Subcutaneous abdominal adipose tissue (tissue), 5 donors: ENCODE measurements at regions not wholly inside any gene's neighbourhood (a gene's known extent, or its start where the extent isn't known, plus 50 kb on each side); places are given as distances from the start of the nearest gene placed in this dataset.

Experiments used
- H3K27ac ChIP-seq: one replicate; pipeline ENCODE4 v1.7.0; 2013; ENCODE audit warnings: low read depth, mild to moderate bottlenecking, inconsistent platforms, low read length, moderate library complexity
- H3K27me3 ChIP-seq, 5 donors: one replicate each; pipeline ENCODE4 v1.7.0; 2013; ENCODE audit warnings: low read length in 5 of 5, inconsistent platforms in 1 of 5; ENCODE audit not compliant: control insufficient read depth in 5 of 5, insufficient read depth in 4 of 5
- H3K36me3 ChIP-seq, 5 donors: one replicate each; pipeline ENCODE4 v1.7.0; 2013; ENCODE audit warnings: low read length in 5 of 5; ENCODE audit not compliant: control insufficient read depth in 5 of 5, insufficient read depth in 5 of 5
- H3K4me1 ChIP-seq, 5 donors: one replicate each; pipeline ENCODE4 v1.7.0; 2013; ENCODE audit warnings: low read length in 5 of 5, mild to moderate bottlenecking in 3 of 5, moderate library complexity in 1 of 5; ENCODE audit not compliant: control insufficient read depth in 5 of 5, insufficient read depth in 5 of 5
- H3K4me3 ChIP-seq, 5 donors: one replicate each; pipeline ENCODE4 v1.7.0; 2013; ENCODE audit warnings: low read length in 5 of 5, low read depth in 1 of 5
- H3K9ac ChIP-seq, 5 donors: one replicate each; pipeline ENCODE4 v1.7.0; 2013; ENCODE audit warnings: low read length in 5 of 5, mild to moderate bottlenecking in 4 of 5, moderate library complexity in 3 of 5
- H3K9me3 ChIP-seq, 5 donors: one replicate each; pipeline ENCODE4 v1.7.0; 2013; ENCODE audit warnings: low read length in 5 of 5; ENCODE audit not compliant: control insufficient read depth in 5 of 5
- donor health status: healthy.
- donor health status: healthy.
- donor health status: healthy.
- donor health status: healthy.
- donor health status: healthy.

GRCh38 chr4:130359542-130359941 lies 1263.6 kb downstream of the C4orf33 start:
- Histone ChIP-seq H3K9me3 (no peaks in the 10 kb centered on the region), H3K9ac (no peak overlapping the region), H3K36me3 (no peaks in the 10 kb centered on the region), H3K27ac (no peak overlapping the region), H3K4me1 (no peaks in the 10 kb centered on the region), H3K4me3 (no peak overlapping the region), H3K27me3 (no peaks in the 10 kb centered on the region)

- Histone ChIP-seq H3K9ac (no peak overlapping the region), H3K4me3 (no peak overlapping the region), H3K27me3 (no peaks in the 10 kb centered on the region), H3K4me1 (no peaks in the 10 kb centered on the region), H3K9me3 (no peaks in the 10 kb centered on the region), H3K27ac (no peak overlapping the region), H3K36me3 (no peaks in the 10 kb centered on the region)
These were observed 1265.7 kb downstream of the C4orf33 start for GRCh38 chr4:130361616-130362015.

DNA sequence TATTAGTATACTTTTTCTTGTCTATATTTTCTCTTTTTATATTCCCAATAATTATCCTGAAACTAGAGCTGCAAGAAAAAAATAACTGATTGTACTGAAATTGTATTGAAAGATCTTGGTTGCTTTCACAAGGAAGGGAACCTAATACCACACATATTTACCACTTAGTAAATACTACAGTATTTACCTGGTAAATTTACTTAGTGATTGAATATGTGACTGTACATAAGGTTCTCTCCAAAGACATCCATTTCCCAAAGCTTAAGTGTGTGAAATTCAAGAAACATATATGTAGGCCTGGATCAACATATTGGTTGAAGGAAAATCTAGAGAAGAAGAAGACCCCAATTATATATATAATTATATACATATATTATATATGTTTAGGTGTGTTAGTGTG lies 1272.7 kb downstream of the C4orf33 start:
- Histone ChIP-seq H3K4me1 (no peaks in the 10 kb centered on the region), H3K4me3 (no peak overlapping the region), H3K36me3 (no peaks in the 10 kb centered on the region), H3K9me3 (no peaks in the 10 kb centered on the region), H3K9ac (no peak overlapping the region), H3K27me3 (no peaks in the 10 kb centered on the region), H3K27ac (no peak overlapping the region)

DNA sequence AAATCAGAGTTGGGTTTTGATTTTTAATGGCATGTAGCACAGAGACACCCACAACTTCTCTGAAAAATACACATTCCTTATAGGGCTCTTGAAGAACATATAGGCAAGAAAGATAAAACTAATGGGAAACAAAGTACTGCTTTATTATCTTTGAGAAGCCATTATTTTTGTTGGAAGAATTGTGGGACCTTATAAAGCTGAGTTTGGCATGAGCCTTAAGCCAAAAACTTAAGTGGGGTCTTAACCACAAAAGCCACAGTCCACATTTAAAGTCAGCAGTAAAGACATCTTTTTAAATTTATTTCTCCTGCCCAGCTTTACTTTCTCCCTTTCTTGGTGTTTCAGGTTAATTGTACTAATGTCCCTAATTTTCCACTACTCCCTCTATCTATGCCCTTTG lies 1297.3 kb downstream of the C4orf33 start:
- H3K36me3 ChIP-seq: no peaks in the 10 kb centered on the region
- no peaks in the 10 kb centered on the region for H3K27me3 ChIP-seq
- H3K27ac ChIP-seq: no peak overlapping the region
- no peaks in the 10 kb centered on the region for H3K9me3 ChIP-seq
- no peaks in the 10 kb centered on the region for H3K4me1 ChIP-seq
- H3K4me3 ChIP-seq: no peak overlapping the region
- no peak overlapping the region for H3K9ac ChIP-seq

- Histone ChIP-seq H3K9me3 (no peaks in the 10 kb centered on the region), H3K4me3 (no peak overlapping the region), H3K27ac (no peak overlapping the region), H3K36me3 (no peaks in the 10 kb centered on the region), H3K9ac (no peak overlapping the region), H3K4me1 (no peaks in the 10 kb centered on the region), H3K27me3 (no peaks in the 10 kb centered on the region)
These were observed 1297.7 kb downstream of the C4orf33 start for GRCh38 chr4:130393642-130394041.

DNA sequence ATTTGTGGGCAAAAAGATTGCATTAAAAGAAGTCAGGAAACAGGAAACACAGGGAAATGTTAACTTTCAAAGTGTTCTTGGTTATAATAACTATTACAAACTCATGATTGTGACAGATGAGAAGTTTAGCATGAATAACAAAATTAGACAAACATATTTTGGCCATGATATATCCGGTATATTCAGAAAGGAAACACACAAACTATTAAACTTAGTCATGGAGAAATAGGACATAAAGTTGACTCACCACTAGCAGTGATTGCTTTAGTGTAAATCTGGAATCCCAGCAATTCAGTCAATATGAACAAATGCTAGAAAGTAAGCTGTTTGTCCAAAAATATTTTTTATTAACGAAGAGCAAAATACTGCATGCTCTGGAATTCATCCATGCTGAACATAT lies 1299.9 kb downstream of the C4orf33 start:
- no peaks in the 10 kb centered on the region for H3K9me3 ChIP-seq
- no peaks in the 10 kb centered on the region for H3K27me3 ChIP-seq
- no peak overlapping the region for H3K27ac ChIP-seq
- H3K4me1 ChIP-seq: no peaks in the 10 kb centered on the region
- H3K4me3 ChIP-seq: no peak overlapping the region
- no peak overlapping the region for H3K9ac ChIP-seq
- no peaks in the 10 kb centered on the region for H3K36me3 ChIP-seq

DNA sequence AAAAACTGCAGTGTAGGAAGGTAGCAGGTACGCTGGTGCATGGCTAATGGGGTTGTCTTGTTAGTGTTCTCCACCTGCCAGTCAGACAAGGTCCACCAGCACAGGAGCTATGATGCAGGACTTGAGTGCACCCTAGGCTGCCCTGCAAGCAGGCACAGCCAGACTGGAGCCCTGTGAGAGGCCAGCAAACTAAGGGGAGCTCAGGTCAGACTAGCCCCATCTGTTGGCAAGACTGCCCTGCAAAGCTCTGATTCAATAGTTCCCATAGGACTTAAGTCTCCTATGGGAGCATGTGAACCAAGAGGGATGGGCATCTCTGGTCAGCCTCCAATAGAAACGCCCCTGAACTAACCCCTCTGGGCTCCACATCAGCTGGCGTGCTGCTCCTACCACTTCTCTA lies 1307.3 kb downstream of the C4orf33 start:
- Histone ChIP-seq H3K27me3 (no peaks in the 10 kb centered on the region), H3K9ac (no peak overlapping the region), H3K4me3 (no peak overlapping the region), H3K36me3 (no peaks in the 10 kb centered on the region), H3K9me3 (peaks cover 0 to 3% (median 0%) of the 10 kb centered on the region in 5 donors), H3K27ac (no peak overlapping the region), H3K4me1 (no peaks in the 10 kb centered on the region)

DNA sequence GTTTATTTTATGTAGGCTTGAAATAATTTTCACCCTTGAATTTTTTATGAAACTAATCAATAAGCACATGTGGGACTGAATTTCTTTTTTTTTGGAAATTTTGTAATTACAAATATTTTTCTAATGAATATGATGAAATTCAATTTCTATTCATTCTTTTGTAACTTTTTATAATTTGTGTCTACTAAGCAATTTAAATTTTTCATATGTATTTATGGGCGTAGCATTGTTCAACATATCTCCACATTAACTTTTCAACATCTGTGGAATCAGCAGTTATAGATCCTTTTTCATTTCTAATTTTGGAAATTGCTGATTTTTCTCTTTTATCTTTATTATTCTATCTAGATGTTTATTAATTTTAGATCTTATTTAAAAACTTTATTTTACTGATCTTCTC lies 1320.3 kb downstream of the C4orf33 start:
- no peak overlapping the region for H3K9ac ChIP-seq
- H3K9me3 ChIP-seq: no peaks in the 10 kb centered on the region
- H3K27ac ChIP-seq: no peak overlapping the region
- no peaks in the 10 kb centered on the region for H3K4me1 ChIP-seq
- H3K36me3 ChIP-seq: no peaks in the 10 kb centered on the region
- H3K27me3 ChIP-seq: no peaks in the 10 kb centered on the region
- no peak overlapping the region for H3K4me3 ChIP-seq

- Histone ChIP-seq H3K4me3 (no peak overlapping the region), H3K36me3 (no peaks in the 10 kb centered on the region), H3K9me3 (peaks cover 0 to 2% (median 0%) of the 10 kb centered on the region in 5 donors), H3K27me3 (no peaks in the 10 kb centered on the region), H3K4me1 (no peaks in the 10 kb centered on the region), H3K9ac (no peak overlapping the region), H3K27ac (no peak overlapping the region)
These were observed 1323.4 kb downstream of the C4orf33 start for GRCh38 chr4:130419211-130419975.

GRCh38 chr4:130422261-130422660 lies 1326.3 kb downstream of the C4orf33 start:
- Histone ChIP-seq H3K27me3 (no peaks in the 10 kb centered on the region), H3K4me1 (no peaks in the 10 kb centered on the region), H3K36me3 (no peaks in the 10 kb centered on the region), H3K9ac (no peak overlapping the region), H3K4me3 (no peak overlapping the region), H3K9me3 (peaks cover 0 to 2% (median 0%) of the 10 kb centered on the region in 5 donors), H3K27ac (no peak overlapping the region)
